HCT116 (cell line): ENCODE measurements at regions not wholly inside any gene's neighbourhood (a gene's known extent, or its start where the extent isn't known, plus 50 kb on each side); places are given as distances from the start of the nearest gene placed in this dataset.

Experiments used
- ATAC-seq: fragments of 200-7000 bp; cut with Tn5 transposase; 2 replicates; pipeline ENCODE4 v1.9.1; 2020; ENCODE audit warnings: mild to moderate bottlenecking, moderate library complexity
- BruUV-seq: library from RNA; stranded (reverse); fragments of 400-500 nt; replicated peaks from 2 replicates; lab custom pipeline; 2021; lab: Mats Ljungman, UMichigan
- CTCF ChIA-PET: fragments of 300-600 bp; sonication (Branson Sonifier 250); formaldehyde crosslinking; loops from one replicate; lab custom pipeline; 2021; ENCODE audit warnings: antibody characterized with exemption; lab: Charles Lee
- POLR2A ChIA-PET: fragments of 300-600, 350-600 bp; sonication (Branson Sonifier 250); formaldehyde crosslinking; loops from one replicate; lab custom pipeline; 2021; ENCODE audit warnings: antibody characterized with exemption; lab: Charles Lee
- RAD21 ChIA-PET, 2 experiments: fragments of 300-600 bp; sonication (Branson Sonifier 250); formaldehyde crosslinking; loops; one replicate each; lab custom pipeline; 2023; ENCODE audit warnings: low total read pairs in 2 of 2; ENCODE audit not compliant: uncharacterized antibody in 2 of 2, unreplicated experiment in 2 of 2, low non-redundant PET in 1 of 2; lab: Charles Lee
- DNase-seq: peaks from one replicate; pipeline ENCODE4 v3.0.0-alpha.2; 2010; ENCODE audit warnings: low read depth, low spot score
- H2AFZ ChIP-seq: fragments of 200-600 bp; shearing (Covaris generic), sonication (generic); 2 replicates; pipeline ENCODE4 v1.6.1; 2017; ENCODE audit warnings: low read depth, mixed run types, mixed read lengths, antibody characterized with exemption, low read length; ENCODE audit not compliant: poor library complexity, severe bottlenecking
- H3K27ac ChIP-seq: 2 replicates; pipeline ENCODE4 v1.5.1; 2012; ENCODE audit warnings: low read depth, low read length
- H3K27me3 ChIP-seq: fragments of 200-600 bp; sonication (generic); 2 replicates; pipeline ENCODE4 v1.6.1; 2016; ENCODE audit warnings: mixed run types, low read length, mixed read lengths; ENCODE audit not compliant: insufficient read depth
- H3K36me3 ChIP-seq, 2 experiments: fragments of 200-500 bp in 1 of 2; fragments of 200-600 bp in 1 of 2; sonication (Bioruptor generic) in 1 of 2; sonication (generic) in 1 of 2; 2 replicates each; pipeline versions ENCODE4 v1.5.1 to v1.6.1; 2014 to 2016; ENCODE audit warnings: low read length in 2 of 2, inconsistent platforms in 1 of 2, mixed read lengths in 1 of 2, mixed run types in 1 of 2; ENCODE audit not compliant: insufficient read depth in 2 of 2, control insufficient read depth in 1 of 2
- H3K4me1 ChIP-seq, 2 experiments: fragments of 200-600 bp in 1 of 2; sonication (generic) in 1 of 2; 2 replicates each; pipeline versions ENCODE4 v1.5.1 to v1.6.1; 2012 to 2017; ENCODE audit warnings: low read length in 2 of 2, inconsistent platforms in 1 of 2, mild to moderate bottlenecking in 1 of 2, mixed read lengths in 1 of 2, mixed run types in 1 of 2, moderate library complexity in 1 of 2; ENCODE audit not compliant: insufficient read depth in 2 of 2, control insufficient read depth in 1 of 2
- H3K4me2 ChIP-seq: fragments of 200-600 bp; sonication (generic); 2 replicates; pipeline ENCODE4 v1.6.1; 2017; ENCODE audit warnings: mixed run types, low read length, mixed read lengths
- H3K4me3 ChIP-seq, 2 experiments: fragments of 200-600 bp in 1 of 2; sonication (generic) in 1 of 2; replicated peaks in 1 of 2; 2 replicates each; pipeline ENCODE4 v1.5.1; 2011 to 2016; ENCODE audit warnings: low read length in 2 of 2, control low read depth in 1 of 2, low read depth in 1 of 2, mild to moderate bottlenecking in 1 of 2, mixed read lengths in 1 of 2, mixed run types in 1 of 2
- H3K79me2 ChIP-seq: fragments of 200-600 bp; sonication (generic); 2 replicates; pipeline ENCODE4 v1.6.1; 2017; ENCODE audit warnings: mild to moderate bottlenecking, mixed run types, low read length, moderate library complexity, mixed read lengths; ENCODE audit not compliant: insufficient read depth
- H3K9ac ChIP-seq: fragments of 200-600 bp; sonication (generic); 2 replicates; pipeline ENCODE4 v1.6.1; 2016; ENCODE audit warnings: low read length, mixed read lengths
- H3K9me2 ChIP-seq: fragments of 200-600 bp; sonication (generic), shearing (Covaris generic); 2 replicates; pipeline ENCODE4 v1.6.1; 2017; ENCODE audit warnings: mixed run types, mild to moderate bottlenecking, moderate library complexity; ENCODE audit not compliant: insufficient read depth
- H3K9me3 ChIP-seq, 2 experiments: fragments of 200-500 bp in 1 of 2; fragments of 200-600 bp in 1 of 2; sonication (Bioruptor generic) in 1 of 2; sonication (generic) in 1 of 2; 2 replicates each; pipeline ENCODE4 v1.6.1; 2014 to 2017; ENCODE audit warnings: low read length in 2 of 2, mixed read lengths in 2 of 2, inconsistent platforms in 1 of 2, low read depth in 1 of 2, mild to moderate bottlenecking in 1 of 2, mixed run types in 1 of 2, moderate library complexity in 1 of 2; ENCODE audit not compliant: control insufficient read depth in 1 of 2, insufficient read depth in 1 of 2
- H4K20me1 ChIP-seq: fragments of 200-600 bp; sonication (generic), shearing (Covaris generic); 2 replicates; pipeline ENCODE4 v1.6.1; 2017; ENCODE audit warnings: mixed run types, mild to moderate bottlenecking, moderate library complexity; ENCODE audit not compliant: insufficient read depth
- ATF3 ChIP-seq: IDR thresholded peaks from 2 replicates; pipeline ENCODE4 v1.6.1; 2012
- CBX3 ChIP-seq: IDR thresholded peaks from 2 replicates; pipeline ENCODE4 v1.6.1; 2012; ENCODE audit warnings: low read depth
- CEBPB ChIP-seq: IDR thresholded peaks from 2 replicates; pipeline ENCODE4 v1.6.1; 2012; ENCODE audit warnings: low read depth
- CTCF ChIP-seq, 3 experiments: fragments of 200-600 bp in 1 of 3; sonication (generic) in 1 of 3; IDR thresholded peaks in 2 of 3; conservative IDR thresholded peaks in 1 of 3; 2 replicates each; pipeline ENCODE4 v1.5.1; 2012 to 2017; ENCODE audit warnings: low read depth in 2 of 3, low read length in 2 of 3, antibody characterized with exemption in 1 of 3, borderline replicate concordance in 1 of 3, control low read depth in 1 of 3, mild to moderate bottlenecking in 1 of 3, mixed read lengths in 1 of 3, mixed run types in 1 of 3, moderate library complexity in 1 of 3; ENCODE audit not compliant: insufficient read depth in 1 of 3
- ELF1 ChIP-seq: IDR thresholded peaks from 2 replicates; pipeline ENCODE4 v1.6.1; 2012; ENCODE audit warnings: low read depth, borderline replicate concordance
- EZH2 ChIP-seq: fragments of 200-600 bp; sonication (generic); IDR thresholded peaks from 2 replicates; pipeline ENCODE4 v1.6.1; 2017; ENCODE audit warnings: antibody characterized with exemption, mixed run types
- FOSL1 ChIP-seq: IDR thresholded peaks from 2 replicates; pipeline ENCODE4 v1.6.1; 2012; ENCODE audit warnings: low read depth
- JUND ChIP-seq: IDR thresholded peaks from 2 replicates; pipeline ENCODE4 v1.6.1; 2012
- MAX ChIP-seq: IDR thresholded peaks from 2 replicates; pipeline ENCODE4 v1.6.1; 2012
- POLR2A ChIP-seq: IDR thresholded peaks from 2 replicates; pipeline ENCODE4 v1.7.0; 2011; ENCODE audit warnings: borderline replicate concordance; ENCODE audit not compliant: insufficient read depth, insufficient read length; ENCODE audit errors: extremely low read depth
- POLR2AphosphoS5 ChIP-seq: IDR thresholded peaks from 2 replicates; pipeline ENCODE4 v1.6.1; 2011; ENCODE audit warnings: mild to moderate bottlenecking, low read depth, low read length, moderate library complexity
- RAD21 ChIP-seq: IDR thresholded peaks from 2 replicates; pipeline ENCODE4 v1.6.1; 2012; ENCODE audit warnings: low read depth, mild to moderate bottlenecking
- REST ChIP-seq: IDR thresholded peaks from 2 replicates; pipeline ENCODE4 v1.6.1; 2012; ENCODE audit warnings: low read depth
- SIN3A ChIP-seq: IDR thresholded peaks from 2 replicates; pipeline ENCODE4 v1.6.1; 2012; ENCODE audit warnings: low read depth
- SP1 ChIP-seq: IDR thresholded peaks from 2 replicates; pipeline ENCODE4 v1.6.1; 2012; ENCODE audit warnings: low read depth
- YY1 ChIP-seq: IDR thresholded peaks from 2 replicates; pipeline ENCODE4 v1.6.1; 2011; ENCODE audit warnings: low read length, low read depth, moderate library complexity, mild to moderate bottlenecking; ENCODE audit not compliant: insufficient replicate concordance; ENCODE audit errors: extremely low read depth
- ZBTB33 ChIP-seq: IDR thresholded peaks from 2 replicates; pipeline ENCODE4 v1.6.1; 2011; ENCODE audit warnings: mild to moderate bottlenecking, low read length, moderate library complexity; ENCODE audit not compliant: insufficient replicate concordance; ENCODE audit errors: extremely low read depth
- ZFX ChIP-seq: fragments of 450-650 bp; IDR thresholded peaks from 2 replicates; pipeline ENCODE4 v1.6.1; 2017
- ZNF274 ChIP-seq: fragments of 200-500 bp; sonication (Bioruptor generic); IDR thresholded peaks from 2 replicates; pipeline ENCODE4 v1.6.1; 2014; ENCODE audit warnings: mild to moderate bottlenecking, low read depth, low read length, inconsistent platforms
- intact Hi-C: fragments of 100-400 bp; cut with micrococcal nuclease; formaldehyde crosslinking; loops from 2 replicates; pipeline ENCODE4 v1.10.0; 2022

GRCh38 chr1:116286541-116286971 lies 86.5 kb upstream of the ATP1A1 start:
- TF ChIP-seq SIN3A: no peak
- TF ChIP-seq RAD21: no peak
- TF ChIP-seq MAX: no peak
- TF ChIP-seq CEBPB: no peak
- TF ChIP-seq ZNF274: no peak
- no peak for TF ChIP-seq EZH2
- no peak for TF ChIP-seq ELF1
- TF ChIP-seq ZFX: no peak
- no peak for TF ChIP-seq CTCF (IDR thresholded peaks at IDR 0.05 in 2 of 3, conservative IDR thresholded peaks at IDR 0.05 in 1 of 3; ENCODE audit: borderline replicate concordance in 1 of 3, insufficient read depth in 1 of 3, low read depth in 2 of 3, low read length in 2 of 3)
- no peak for TF ChIP-seq POLR2A
- TF ChIP-seq ZBTB33: no peak
- no peak for TF ChIP-seq POLR2AphosphoS5
- no peak for TF ChIP-seq REST
- no peak for TF ChIP-seq YY1
- no peak for TF ChIP-seq CBX3
- no peak for TF ChIP-seq SP1
- no peak for TF ChIP-seq FOSL1
- TF ChIP-seq JUND: no peak
- no peak for TF ChIP-seq ATF3
- TF ChIP-seq, all 23 proteins: peak for 0
- no peak overlapping the region for H3K4me3 ChIP-seq
- no peak overlapping the region for H3K4me2 ChIP-seq
- ChIA-PET CTCF (no interaction called here), POLR2A (no interaction called here), RAD21 (no interaction called here)
- no peak overlapping the region for H3K9ac ChIP-seq
- no peaks in the 10 kb centered on the region for H3K9me2 ChIP-seq
- DNase-seq (no peak), ATAC-seq (no peak)
- no peaks in the 10 kb centered on the region for H3K27me3 ChIP-seq
- intact Hi-C loops: no loop called here
- H3K36me3 ChIP-seq: no peaks in the 10 kb centered on the region
- no peaks in the 10 kb centered on the region for H4K20me1 ChIP-seq
- no peak overlapping the region for H2AFZ ChIP-seq
- H3K9me3 ChIP-seq: no peaks in the 10 kb centered on the region
- BruUV-seq: no TSS peak
- no peaks in the 10 kb centered on the region for H3K79me2 ChIP-seq
- H3K4me1 ChIP-seq: no peaks in the 10 kb centered on the region
- no peak overlapping the region for H3K27ac ChIP-seq
